HepG2 (cell line): ENCODE measurements at regions not wholly inside any gene's neighbourhood (a gene's known extent, or its start where the extent isn't known, plus 50 kb on each side); places are given as distances from the start of the nearest gene placed in this dataset.
A peak's percentile ranks its signal among the peaks of the same experiment; 100 is the strongest.

ENCODE experiments used
- ATAC-seq: fragments of 200-7000 bp; cut with Tn5 transposase; 3 replicates; pipeline ENCODE4 v1.9.1; 2020; ENCODE audit warnings: mild to moderate bottlenecking, moderate library complexity
- BruUV-seq: library from RNA; stranded (reverse); fragments of 400-500 nt; replicated peaks from 2 replicates; lab custom pipeline; 2021; lab: Mats Ljungman, UMichigan
- CTCF ChIA-PET: fragments of 300-600 bp; formaldehyde crosslinking; extraction: SDS; loops from one replicate; lab custom pipeline; 2021; ENCODE audit warnings: low total read pairs, inconsistent platforms, low intra/inter-chr PET ratio; lab: Yijun Ruan, JAX
- POLR2A ChIA-PET: fragments of 350-600 bp; sonication (Branson Sonifier 250); formaldehyde crosslinking; loops from one replicate; lab custom pipeline; 2020; ENCODE audit warnings: antibody characterized with exemption, inconsistent platforms; lab: Yijun Ruan, JAX
- DNase-seq: peaks from one replicate; pipeline ENCODE4 v3.0.0-alpha.2; 2015; ENCODE audit warnings: low spot score
- FAIRE-seq: peaks from 3 replicates; lab custom pipeline; 2011; peaks lifted over from hg19 to GRCh38; lab: Jason Lieb, UNC
- H2AFZ ChIP-seq: one replicate; pipeline ENCODE4 v1.6.1; 2011; ENCODE audit warnings: low read length, inconsistent platforms
- H3K27ac ChIP-seq: fragments of 300-600 bp; 3 replicates; pipeline ENCODE4 v1.8.0; 2011; ENCODE audit warnings: mixed run types, mild to moderate bottlenecking, mixed read lengths, low read length, inconsistent platforms; ENCODE audit not compliant: insufficient read depth; ENCODE audit errors: extremely low read length
- H3K27me3 ChIP-seq, 2 experiments: fragments of 200-600 bp in 1 of 2; 2 replicates in 1 of 2; 3 replicates in 1 of 2; pipeline versions ENCODE4 v1.6.0 to v1.8.0; 2011; ENCODE audit warnings: low read length in 2 of 2, mild to moderate bottlenecking in 2 of 2, moderate library complexity in 2 of 2, inconsistent platforms in 1 of 2; ENCODE audit not compliant: insufficient read depth in 2 of 2, control insufficient read depth in 1 of 2
- H3K36me3 ChIP-seq, 2 experiments: fragments of 200-600 bp in 1 of 2; replicated peaks in 1 of 2; 2 replicates in 1 of 2; 3 replicates in 1 of 2; pipeline versions ENCODE4 v1.5.1 to v1.8.0; 2011; ENCODE audit warnings: low read length in 2 of 2, inconsistent platforms in 1 of 2; ENCODE audit not compliant: insufficient read depth in 2 of 2, control insufficient read depth in 1 of 2
- H3K4me1 ChIP-seq: 2 replicates; pipeline ENCODE4 v1.5.1; 2012; ENCODE audit warnings: low read length, inconsistent platforms; ENCODE audit not compliant: insufficient read depth
- H3K4me2 ChIP-seq: 2 replicates; pipeline ENCODE4 v1.6.0; 2011; ENCODE audit warnings: low read depth, low read length, inconsistent platforms
- H3K4me3 ChIP-seq, 3 experiments: fragments of 200-600 bp in 1 of 3; sonication (generic), shearing (Covaris generic) in 1 of 3; replicated peaks in 1 of 3; 2 replicates each; pipeline ENCODE4 v1.5.1; 2011 to 2016; ENCODE audit warnings: low read length in 3 of 3, inconsistent platforms in 2 of 3, low read depth in 2 of 3, mild to moderate bottlenecking in 2 of 3, control low read depth in 1 of 3, mixed read lengths in 1 of 3; ENCODE audit not compliant: insufficient read depth in 1 of 3
- H3K79me2 ChIP-seq: one replicate; pipeline ENCODE4 v1.6.1; 2011; ENCODE audit warnings: low read length, inconsistent platforms; ENCODE audit not compliant: insufficient read depth
- H3K9ac ChIP-seq: 2 replicates; pipeline ENCODE4 v1.6.0; 2011; ENCODE audit warnings: mild to moderate bottlenecking, low read depth, low read length, inconsistent platforms; ENCODE audit not compliant: insufficient read depth
- H3K9me3 ChIP-seq: 2 replicates; pipeline ENCODE4 v1.5.1; 2012; ENCODE audit warnings: mild to moderate bottlenecking, low read length
- H4K20me1 ChIP-seq: 2 replicates; pipeline ENCODE4 v1.6.0; 2011; ENCODE audit warnings: inconsistent platforms, mild to moderate bottlenecking, low read length, moderate library complexity; ENCODE audit not compliant: insufficient read depth
- BCL6 ChIP-seq: IDR thresholded peaks from 2 replicates; pipeline ENCODE4 v1.6.1; 2016; ENCODE audit warnings: missing genetic modification reagents, missing compliant biosample characterization
- BRD4 ChIP-seq: sonication (generic); formaldehyde crosslinking; IDR thresholded peaks from 2 replicates; pipeline ENCODE4 v1.4.0; 2020; ENCODE audit warnings: missing genetic modification reagents
- CEBPB ChIP-seq: IDR thresholded peaks from 2 replicates; pipeline ENCODE4 v1.6.1; 2011; ENCODE audit warnings: low read depth, low read length, improper control_type of control experiment, borderline replicate concordance
- CTCF ChIP-seq: sonication (generic); formaldehyde crosslinking; IDR thresholded peaks from 2 replicates; pipeline ENCODE4 v1.5.0; 2020; ENCODE audit warnings: mild to moderate bottlenecking, missing genetic modification reagents, moderate library complexity
- EED ChIP-seq: sonication (generic); formaldehyde crosslinking; IDR thresholded peaks from 2 replicates; pipeline ENCODE4 v1.5.0; 2020; ENCODE audit warnings: mild to moderate bottlenecking, missing genetic modification reagents
- ETS1 ChIP-seq: sonication (generic); formaldehyde crosslinking; IDR thresholded peaks from 2 replicates; pipeline ENCODE4 v1.4.0; 2020; ENCODE audit warnings: missing genetic modification reagents
- FOSL2 ChIP-seq: sonication (generic); formaldehyde crosslinking; IDR thresholded peaks from 2 replicates; pipeline ENCODE4 v1.4.0; 2020; ENCODE audit warnings: missing genetic modification reagents
- KDM4B ChIP-seq: sonication (generic); formaldehyde crosslinking; IDR thresholded peaks from 2 replicates; pipeline ENCODE4 v1.4.0; 2020; ENCODE audit warnings: missing genetic modification reagents
- MED1 ChIP-seq: sonication (generic); formaldehyde crosslinking; IDR thresholded peaks from 2 replicates; pipeline ENCODE4 v1.4.0; 2020; ENCODE audit warnings: missing genetic modification reagents
- MIER3 ChIP-seq: IDR thresholded peaks from 2 replicates; pipeline ENCODE4 v1.6.1; 2016; ENCODE audit warnings: missing compliant biosample characterization, borderline replicate concordance
- PITX1 ChIP-seq: sonication (generic); formaldehyde crosslinking; IDR thresholded peaks from 2 replicates; pipeline ENCODE4 v1.5.1; 2020; ENCODE audit warnings: mild to moderate bottlenecking, missing genetic modification reagents
- SP4 ChIP-seq: sonication (generic); formaldehyde crosslinking; IDR thresholded peaks from 2 replicates; pipeline ENCODE4 v1.8.1; 2023; ENCODE audit warnings: mild to moderate bottlenecking, missing genetic modification reagents
- STAG1 ChIP-seq: sonication (generic); formaldehyde crosslinking; IDR thresholded peaks from 2 replicates; pipeline ENCODE4 v1.4.0; 2020; ENCODE audit warnings: missing genetic modification reagents
- STAT5B ChIP-seq: sonication (generic); formaldehyde crosslinking; IDR thresholded peaks from 2 replicates; pipeline ENCODE4 v1.4.0; 2020; ENCODE audit warnings: missing genetic modification reagents
- TBX2 ChIP-seq: sonication (generic); formaldehyde crosslinking; IDR thresholded peaks from 2 replicates; pipeline ENCODE4 v1.5.0; 2020; ENCODE audit warnings: missing genetic modification reagents, mild to moderate bottlenecking, borderline replicate concordance
- ZNF563 ChIP-seq: sonication (generic); formaldehyde crosslinking; IDR thresholded peaks from 2 replicates; pipeline ENCODE4 v1.8.0; 2022; ENCODE audit warnings: mild to moderate bottlenecking, moderate library complexity, missing genetic modification reagents
- WGBS: methylation state at CpG from one replicate; pipeline ENCODE4 v1.1.6; 2017; ENCODE audit warnings: low lambda C conversion rate; 5-methylcytosine and 5-hydroxymethylcytosine counted together
- in situ Hi-C: cut with HindIII; loops from 2 replicates; pipeline ENCODE4 v1.10.0; 2017; ENCODE audit warnings: low pct_unique_long_range_greater_than_20kb; ENCODE audit not compliant: extremely low pct_ligation_motif_present
- intact Hi-C: fragments of 100-400 bp; cut with micrococcal nuclease; formaldehyde crosslinking; loops from one replicate; pipeline ENCODE4 v1.10.0; 2022; ENCODE audit not compliant: unreplicated experiment
- TF ChIP-seq, protein P1 (sequence below): sonication (generic); formaldehyde crosslinking; IDR thresholded peaks from 2 replicates; pipeline ENCODE4 v1.5.0; 2020; ENCODE audit warnings: mild to moderate bottlenecking, missing genetic modification reagents
- TF ChIP-seq, protein P2 (sequence below): sonication (generic); formaldehyde crosslinking; IDR thresholded peaks from 2 replicates; pipeline ENCODE4 v1.8.1; 2023; ENCODE audit warnings: mild to moderate bottlenecking, inconsistent platforms, moderate library complexity, missing genetic modification reagents, borderline replicate concordance

GRCh38 chr7:132723506-132724081, 147.3 kb upstream of the PLXNA4 start (continued):
- TF ChIP-seq ETS1 (CRISPR knock-in tag) (no peak), EED (CRISPR knock-in tag) (no peak), MIER3 (CRISPR knock-in tag) (no peak), CEBPB (peak; percentile 51; the same call in 1 of the 2 replicates), ZNF563 (CRISPR knock-in tag) (no peak), TBX2 (CRISPR knock-in tag) (no peak), BCL6 (CRISPR knock-in tag) (0 out of 2 replicates have a peak, but pooled peaks have one; percentile 32), STAT5B (CRISPR knock-in tag) (no peak)

DNA sequence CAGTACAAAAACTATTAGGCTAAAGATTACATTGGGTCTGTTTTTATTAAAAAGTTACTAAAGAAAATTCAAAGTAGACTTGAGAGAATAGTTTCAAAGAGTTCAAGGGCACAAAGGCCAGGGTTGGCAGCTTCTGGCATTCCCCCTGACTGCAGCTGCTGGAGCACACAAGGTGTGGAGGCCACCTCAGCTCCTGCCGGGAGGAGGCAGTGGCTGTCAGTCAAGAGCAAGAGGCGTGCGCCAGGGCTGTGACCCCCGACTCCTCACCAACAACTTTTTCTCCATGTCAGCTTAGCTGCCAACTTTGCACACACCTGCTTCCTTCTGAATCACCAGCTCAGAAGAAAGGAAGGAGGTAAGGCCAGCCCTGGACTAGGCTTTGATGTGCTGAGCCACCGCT, 144.6 kb upstream of the PLXNA4 start:
- in situ Hi-C loops: loop anchor here (25.0 kb wide), 2 partner anchors 491 to 716 kb away; no protein-coding TSS in a partner anchor
- CTCF ChIA-PET: no interaction called here
- WGBS: 11% methylated on average over 3 of the region's 5 CpGs
- H3K27ac ChIP-seq: no peak overlapping the region
- H3K9me3 ChIP-seq: no peaks in the 10 kb centered on the region
- FAIRE-seq (no peak), DNase-seq (no peak), ATAC-seq (no peak)
- H3K4me1 ChIP-seq: no peaks in the 10 kb centered on the region
- POLR2A ChIA-PET: no interaction called here
- no peak overlapping the region for H3K9ac ChIP-seq
- H3K36me3 ChIP-seq: no peaks in the 10 kb centered on the region
- no peaks in the 10 kb centered on the region for H3K79me2 ChIP-seq
- no peak overlapping the region for H3K4me3 ChIP-seq
- no peak overlapping the region for H2AFZ ChIP-seq
- no peak overlapping the region for H3K4me2 ChIP-seq
- peaks cover 0 to 26% of the 10 kb centered on the region in 2 experiments; a peak in 1 of 5 replicates for H3K27me3 ChIP-seq
- BruUV-seq: no TSS peak
- intact Hi-C loops: no loop called here
- H4K20me1 ChIP-seq: no peaks in the 10 kb centered on the region
- no peak for TF ChIP-seq MED1 (CRISPR knock-in tag)
- peak; percentile 25; the same call in 1 of the 2 replicates for TF ChIP-seq CTCF
- no peak for TF ChIP-seq BRD4 (CRISPR knock-in tag)
- TF ChIP-seq, protein P1, sequence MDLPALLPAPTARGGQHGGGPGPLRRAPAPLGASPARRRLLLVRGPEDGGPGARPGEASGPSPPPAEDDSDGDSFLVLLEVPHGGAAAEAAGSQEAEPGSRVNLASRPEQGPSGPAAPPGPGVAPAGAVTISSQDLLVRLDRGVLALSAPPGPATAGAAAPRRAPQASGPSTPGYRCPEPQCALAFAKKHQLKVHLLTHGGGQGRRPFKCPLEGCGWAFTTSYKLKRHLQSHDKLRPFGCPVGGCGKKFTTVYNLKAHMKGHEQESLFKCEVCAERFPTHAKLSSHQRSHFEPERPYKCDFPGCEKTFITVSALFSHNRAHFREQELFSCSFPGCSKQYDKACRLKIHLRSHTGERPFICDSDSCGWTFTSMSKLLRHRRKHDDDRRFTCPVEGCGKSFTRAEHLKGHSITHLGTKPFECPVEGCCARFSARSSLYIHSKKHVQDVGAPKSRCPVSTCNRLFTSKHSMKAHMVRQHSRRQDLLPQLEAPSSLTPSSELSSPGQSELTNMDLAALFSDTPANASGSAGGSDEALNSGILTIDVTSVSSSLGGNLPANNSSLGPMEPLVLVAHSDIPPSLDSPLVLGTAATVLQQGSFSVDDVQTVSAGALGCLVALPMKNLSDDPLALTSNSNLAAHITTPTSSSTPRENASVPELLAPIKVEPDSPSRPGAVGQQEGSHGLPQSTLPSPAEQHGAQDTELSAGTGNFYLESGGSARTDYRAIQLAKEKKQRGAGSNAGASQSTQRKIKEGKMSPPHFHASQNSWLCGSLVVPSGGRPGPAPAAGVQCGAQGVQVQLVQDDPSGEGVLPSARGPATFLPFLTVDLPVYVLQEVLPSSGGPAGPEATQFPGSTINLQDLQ (CRISPR knock-in tag): no peak
- no peak for TF ChIP-seq KDM4B (CRISPR knock-in tag)
- TF ChIP-seq STAG1 (CRISPR knock-in tag): peak; percentile 12; the same call in 1 of the 2 replicates
- TF ChIP-seq PITX1 (CRISPR knock-in tag): no peak
- TF ChIP-seq, protein P2, sequence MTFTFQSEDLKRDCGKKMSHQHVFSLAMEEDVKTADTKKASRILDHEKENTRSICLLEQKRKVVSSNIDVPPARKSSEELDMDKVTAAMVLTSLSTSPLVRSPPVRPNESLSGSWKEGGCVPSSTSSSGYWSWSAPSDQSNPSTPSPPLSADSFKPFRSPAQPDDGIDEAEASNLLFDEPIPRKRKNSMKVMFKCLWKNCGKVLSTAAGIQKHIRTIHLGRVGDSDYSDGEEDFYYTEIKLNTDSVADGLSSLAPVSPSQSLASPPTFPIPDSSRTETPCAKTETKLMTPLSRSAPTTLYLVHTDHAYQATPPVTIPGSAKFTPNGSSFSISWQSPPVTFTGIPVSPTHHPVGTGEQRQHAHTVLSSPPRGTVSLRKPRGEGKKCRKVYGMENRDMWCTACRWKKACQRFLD: no peak
- no peak for TF ChIP-seq SP4
- no peak for TF ChIP-seq FOSL2 (CRISPR knock-in tag)
